Gastroesophageal sphincter (tissue), 3 donors: ENCODE measurements at regions not wholly inside any gene's neighbourhood (a gene's known extent, or its start where the extent isn't known, plus 50 kb on each side); places are given as distances from the start of the nearest gene placed in this dataset.

ENCODE experiments used
- CTCF ChIP-seq, 4 experiments: fragments of 200-600 bp in 2 of 4; fragments of 450-650 bp in 2 of 4; sonication (generic) in 1 of 4; IDR thresholded peaks; one replicate each; pipeline ENCODE4 v1.5.1; 2017 to 2019; ENCODE audit warnings: antibody characterized with exemption in 4 of 4, mild to moderate bottlenecking in 2 of 4, moderate library complexity in 2 of 4
- EP300 ChIP-seq: sonication (generic); formaldehyde crosslinking; IDR thresholded peaks from one replicate; pipeline ENCODE4 v1.6.1; 2017; ENCODE audit warnings: antibody characterized with exemption, mild to moderate bottlenecking
- POLR2A ChIP-seq, 2 donors: fragments of 450-650 bp; IDR thresholded peaks; one replicate each; pipeline ENCODE4 v1.6.1; 2017; ENCODE audit warnings: antibody characterized with exemption in 2 of 2, mild to moderate bottlenecking in 2 of 2, moderate library complexity in 1 of 2
- POLR2AphosphoS5 ChIP-seq: sonication (generic); formaldehyde crosslinking; IDR thresholded peaks from one replicate; pipeline ENCODE4 v1.6.1; 2017; ENCODE audit warnings: antibody characterized with exemption

- TF ChIP-seq CTCF (IDR thresholded peaks at IDR 0.05) (no peak), POLR2A (IDR thresholded peaks at IDR 0.05) (no peak), EP300 (no peak), POLR2AphosphoS5 (no peak)
These were observed 1346.8 kb downstream of the UQCRFS1 start for GRCh38 chr19:27865927-27866777.
